ENCODE measurements at regions not wholly inside any gene's neighbourhood (a gene's known extent, or its start where the extent isn't known, plus 50 kb on each side); places are given as distances from the start of the nearest gene placed in this dataset.

DNA sequence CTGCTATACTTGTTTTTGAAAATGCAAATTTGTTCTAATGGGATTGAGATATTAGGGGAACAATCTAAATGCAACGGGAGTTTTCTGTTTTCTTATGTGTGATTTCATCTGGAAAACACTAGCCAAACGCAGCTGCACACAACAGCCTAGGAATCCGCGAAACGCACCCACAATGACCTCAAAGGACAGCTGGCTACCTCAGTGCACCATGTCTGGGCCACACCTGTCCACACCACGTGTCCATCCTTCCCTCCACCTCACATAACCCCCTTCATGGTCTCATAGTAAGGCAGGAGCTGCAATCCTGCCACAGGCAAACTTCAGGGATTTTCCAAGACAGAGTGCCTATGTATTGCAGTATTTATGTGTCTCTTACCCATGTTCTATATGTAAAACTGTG is 382.5 kb upstream of the PRKCQ start:
- Histone ChIP-seq H3F3A (ENCODE audit: low read depth) (no peaks in the 10 kb centered on the region), H3K4me1 (peaks cover 7% of the 10 kb centered on the region), H3K36me3 (no peaks in the 10 kb centered on the region), H2AFZ (replicated peaks) (no peak overlapping the region), H3K27me3 (no peaks in the 10 kb centered on the region), H3K4me3 (no peak overlapping the region), H3K9ac (no peak overlapping the region), H3K79me2 (ENCODE audit: low read depth) (no peaks in the 10 kb centered on the region), H3K9me3 (ENCODE audit: low read depth) (no peaks in the 10 kb centered on the region), H3K4me2 (no peak overlapping the region), H4K20me1 (ENCODE audit: low read depth) (no peaks in the 10 kb centered on the region), H3K27ac (no peak overlapping the region)
- no peak overlapping the region for H3K4me3 Mint-ChIP-seq
- DNase-seq (ENCODE audit: low spot score), result no peak
- TF ChIP-seq EZH2phosphoT487 (IDR thresholded peaks at IDR 0.05) (no peak), EZH2 (IDR thresholded peaks at IDR 0.05) (no peak)
- TF ChIP-seq, protein P1, sequence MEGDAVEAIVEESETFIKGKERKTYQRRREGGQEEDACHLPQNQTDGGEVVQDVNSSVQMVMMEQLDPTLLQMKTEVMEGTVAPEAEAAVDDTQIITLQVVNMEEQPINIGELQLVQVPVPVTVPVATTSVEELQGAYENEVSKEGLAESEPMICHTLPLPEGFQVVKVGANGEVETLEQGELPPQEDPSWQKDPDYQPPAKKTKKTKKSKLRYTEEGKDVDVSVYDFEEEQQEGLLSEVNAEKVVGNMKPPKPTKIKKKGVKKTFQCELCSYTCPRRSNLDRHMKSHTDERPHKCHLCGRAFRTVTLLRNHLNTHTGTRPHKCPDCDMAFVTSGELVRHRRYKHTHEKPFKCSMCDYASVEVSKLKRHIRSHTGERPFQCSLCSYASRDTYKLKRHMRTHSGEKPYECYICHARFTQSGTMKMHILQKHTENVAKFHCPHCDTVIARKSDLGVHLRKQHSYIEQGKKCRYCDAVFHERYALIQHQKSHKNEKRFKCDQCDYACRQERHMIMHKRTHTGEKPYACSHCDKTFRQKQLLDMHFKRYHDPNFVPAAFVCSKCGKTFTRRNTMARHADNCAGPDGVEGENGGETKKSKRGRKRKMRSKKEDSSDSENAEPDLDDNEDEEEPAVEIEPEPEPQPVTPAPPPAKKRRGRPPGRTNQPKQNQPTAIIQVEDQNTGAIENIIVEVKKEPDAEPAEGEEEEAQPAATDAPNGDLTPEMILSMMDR (IDR thresholded peaks at IDR 0.05), result no peak
- H3K36me3 Mint-ChIP-seq, result no peaks in the 10 kb centered on the region
- no peaks in the 10 kb centered on the region for H3K9me3 Mint-ChIP-seq
- H3K27me3 Mint-ChIP-seq (ENCODE audit: insufficient read depth, low read depth), result peaks cover 4% of the 10 kb centered on the region
- H3K4me1 Mint-ChIP-seq, result peaks cover 15% of the 10 kb centered on the region
- no peak overlapping the region for H3K27ac Mint-ChIP-seq

DNA sequence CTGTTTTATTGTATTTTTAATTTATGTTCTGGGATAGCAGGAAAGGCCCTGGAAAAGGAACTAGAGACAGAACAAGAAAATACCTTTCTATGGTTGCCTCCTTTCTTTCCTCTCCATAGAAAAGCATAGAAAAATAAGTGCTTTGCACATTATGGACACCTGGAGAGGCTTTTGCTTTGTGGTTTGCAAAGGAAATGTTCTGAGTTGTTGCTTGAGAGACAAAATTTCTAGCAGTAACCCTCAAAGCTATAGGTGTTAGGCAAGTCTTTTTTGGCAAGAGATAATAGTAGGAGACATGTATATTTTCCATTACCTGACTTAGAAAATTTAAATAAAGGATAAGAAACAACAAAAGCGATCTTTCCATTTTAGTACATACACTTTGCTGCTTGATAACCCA is 378.6 kb upstream of the PRKCQ start:
- TF ChIP-seq, protein P1 (IDR thresholded peaks at IDR 0.05), result no peak
- TF ChIP-seq EZH2 (IDR thresholded peaks at IDR 0.05) (no peak), EZH2phosphoT487 (IDR thresholded peaks at IDR 0.05) (no peak)
- Mint-ChIP-seq H3K27ac (no peak overlapping the region), H3K4me3 (no peak overlapping the region), H3K4me1 (peaks cover 18% of the 10 kb centered on the region), H3K27me3 (ENCODE audit: insufficient read depth, low read depth) (peaks cover 7% of the 10 kb centered on the region), H3K36me3 (no peaks in the 10 kb centered on the region), H3K9me3 (no peaks in the 10 kb centered on the region)
- H3K9ac ChIP-seq, result no peak overlapping the region
- no peak overlapping the region for H2AFZ ChIP-seq (replicated peaks)
- H3F3A ChIP-seq (ENCODE audit: low read depth), result no peaks in the 10 kb centered on the region
- H3K36me3 ChIP-seq, result no peaks in the 10 kb centered on the region
- H3K9me3 ChIP-seq (ENCODE audit: low read depth), result no peaks in the 10 kb centered on the region
- no peaks in the 10 kb centered on the region for H3K79me2 ChIP-seq (ENCODE audit: low read depth)
- H3K4me1 ChIP-seq, result peaks cover 7% of the 10 kb centered on the region
- no peak overlapping the region for H3K4me3 ChIP-seq
- H3K4me2 ChIP-seq, result no peak overlapping the region
- no peaks in the 10 kb centered on the region for H3K27me3 ChIP-seq
- H4K20me1 ChIP-seq (ENCODE audit: low read depth), result no peaks in the 10 kb centered on the region
- DNase-seq (ENCODE audit: low spot score), result no peak
- no peak overlapping the region for H3K27ac ChIP-seq

DNA sequence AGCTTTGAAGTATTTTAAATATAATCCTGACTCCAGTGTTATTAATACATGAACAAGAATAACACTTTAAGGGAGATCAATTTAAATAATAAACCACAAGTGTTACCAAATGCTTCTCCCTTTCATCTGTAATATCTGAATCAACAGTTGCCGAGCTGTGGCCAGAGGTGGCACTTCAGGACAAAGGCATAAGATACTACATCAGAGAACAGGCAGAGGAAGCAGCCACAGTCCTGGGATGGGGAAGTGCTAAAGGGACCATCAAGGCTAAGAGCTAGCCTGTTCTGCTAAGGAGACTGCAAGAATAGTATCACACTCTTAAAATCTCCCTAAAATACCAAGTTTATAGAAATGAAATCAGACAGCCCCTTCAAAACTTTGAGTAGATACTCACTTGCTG is 378.2 kb upstream of the PRKCQ start:
- DNase-seq (ENCODE audit: low spot score), result no peak
- H3K9me3 Mint-ChIP-seq, result no peaks in the 10 kb centered on the region
- H3F3A ChIP-seq (ENCODE audit: low read depth), result no peaks in the 10 kb centered on the region
- H3K27ac Mint-ChIP-seq, result no peak overlapping the region
- no peaks in the 10 kb centered on the region for H4K20me1 ChIP-seq (ENCODE audit: low read depth)
- H3K27ac ChIP-seq, result no peak overlapping the region
- peaks cover 7% of the 10 kb centered on the region for H3K4me1 ChIP-seq
- H3K4me2 ChIP-seq, result no peak overlapping the region
- peaks cover 7% of the 10 kb centered on the region for H3K27me3 Mint-ChIP-seq (ENCODE audit: insufficient read depth, low read depth)
- H3K36me3 ChIP-seq, result no peaks in the 10 kb centered on the region
- no peak overlapping the region for H3K4me3 Mint-ChIP-seq
- H3K9me3 ChIP-seq (ENCODE audit: low read depth), result no peaks in the 10 kb centered on the region
- no peaks in the 10 kb centered on the region for H3K79me2 ChIP-seq (ENCODE audit: low read depth)
- no peak overlapping the region for H3K4me3 ChIP-seq
- no peaks in the 10 kb centered on the region for H3K27me3 ChIP-seq
- H3K4me1 Mint-ChIP-seq, result peaks cover 23% of the 10 kb centered on the region
- no peak overlapping the region for H3K9ac ChIP-seq
- TF ChIP-seq EZH2phosphoT487 (IDR thresholded peaks at IDR 0.05) (no peak), EZH2 (IDR thresholded peaks at IDR 0.05) (no peak)
- TF ChIP-seq, protein P1 (IDR thresholded peaks at IDR 0.05), result no peak
- peak overlapping the region; percentile 57 for H2AFZ ChIP-seq (replicated peaks)
- H3K36me3 Mint-ChIP-seq, result no peaks in the 10 kb centered on the region

Data from neural progenitor cell (in vitro differentiated cells).